PC-9 (cell line): ENCODE measurements at regions not wholly inside any gene's neighbourhood (a gene's known extent, or its start where the extent isn't known, plus 50 kb on each side); places are given as distances from the start of the nearest gene placed in this dataset.

Experiments
- CTCF ChIP-seq: fragments of 200-600 bp; sonication (generic); conservative IDR thresholded peaks from 2 replicates; pipeline ENCODE4 v1.6.1; 2017; ENCODE audit warnings: mixed run types, antibody characterized with exemption, mild to moderate bottlenecking, moderate library complexity
- EZH2 ChIP-seq: fragments of 200-600 bp; sonication (generic); IDR thresholded peaks from 2 replicates; pipeline ENCODE4 v1.8.0; 2017; ENCODE audit warnings: antibody characterized with exemption, low read depth

- TF ChIP-seq CTCF (no peak), EZH2 (no peak)
Observed at GRCh38 chr2:239691720-239692119, 290.9 kb upstream of the HDAC4 start.
